Non-pigmented ciliary epithelial cell (primary cell): ENCODE measurements at regions not wholly inside any gene's neighbourhood (a gene's known extent, or its start where the extent isn't known, plus 50 kb on each side); places are given as distances from the start of the nearest gene placed in this dataset.

Experiments
- DNase-seq: peaks from one replicate; pipeline ENCODE4 v3.0.0-alpha.2; 2010; ENCODE audit warnings: low read depth

- no peak for DNase-seq
These were observed 331.3 kb upstream of the SNX7 start for GRCh38 chr1:98330224-98330623.

- no peak for DNase-seq
These were observed 332.7 kb upstream of the SNX7 start for GRCh38 chr1:98328855-98329254.

- DNase-seq: no peak
These were observed 334.2 kb upstream of the SNX7 start for GRCh38 chr1:98327220-98327861.

- DNase-seq: peak; percentile 75
These were observed 335.7 kb upstream of the SNX7 start for GRCh38 chr1:98325646-98326440.

- peak; percentile 97 for DNase-seq
These were observed 337.6 kb upstream of the SNX7 start for GRCh38 chr1:98323906-98324358.

- DNase-seq: peak; percentile 78
These were observed 338.1 kb upstream of the SNX7 start for GRCh38 chr1:98323388-98323787.

GRCh38 chr1:98322966-98323365 is 338.6 kb upstream of the SNX7 start:
- DNase-seq: no peak

- DNase-seq: no peak
These were observed 339.4 kb upstream of the SNX7 start for GRCh38 chr1:98322086-98322485.

GRCh38 chr1:98321191-98321590 is 340.3 kb upstream of the SNX7 start:
- DNase-seq: no peak

- no peak for DNase-seq
These were observed 345.1 kb upstream of the SNX7 start for GRCh38 chr1:98316286-98316905.

GRCh38 chr1:98315309-98315708 is 346.2 kb upstream of the SNX7 start:
- no peak for DNase-seq

GRCh38 chr1:98314601-98315000 is 346.9 kb upstream of the SNX7 start:
- no peak for DNase-seq

GRCh38 chr1:98306517-98307089 is 354.9 kb upstream of the SNX7 start:
- no peak for DNase-seq

GRCh38 chr1:98305362-98305761 is 356.2 kb upstream of the SNX7 start:
- DNase-seq: no peak

- DNase-seq: no peak
These were observed 356.6 kb upstream of the SNX7 start for GRCh38 chr1:98304888-98305287.

GRCh38 chr1:98299861-98300260 is 361.7 kb upstream of the SNX7 start:
- no peak for DNase-seq

GRCh38 chr1:98299313-98299712 is 362.2 kb upstream of the SNX7 start:
- DNase-seq: no peak

GRCh38 chr1:98298319-98298718 is 363.2 kb upstream of the SNX7 start:
- no peak for DNase-seq

GRCh38 chr1:98296681-98297080 is 364.8 kb upstream of the SNX7 start:
- DNase-seq: no peak

GRCh38 chr1:98294127-98294526 is 367.4 kb upstream of the SNX7 start:
- no peak for DNase-seq

- no peak for DNase-seq
These were observed 368.5 kb upstream of the SNX7 start for GRCh38 chr1:98292994-98293393.

GRCh38 chr1:98289311-98289710 is 368.5 kb upstream of the DPYD start:
- DNase-seq: no peak

- DNase-seq: no peak
These were observed 367.7 kb upstream of the DPYD start for GRCh38 chr1:98288494-98288893.
